ENCODE measurements at regions not wholly inside any gene's neighbourhood (a gene's known extent, or its start where the extent isn't known, plus 50 kb on each side); places are given as distances from the start of the nearest gene placed in this dataset.

DNA sequence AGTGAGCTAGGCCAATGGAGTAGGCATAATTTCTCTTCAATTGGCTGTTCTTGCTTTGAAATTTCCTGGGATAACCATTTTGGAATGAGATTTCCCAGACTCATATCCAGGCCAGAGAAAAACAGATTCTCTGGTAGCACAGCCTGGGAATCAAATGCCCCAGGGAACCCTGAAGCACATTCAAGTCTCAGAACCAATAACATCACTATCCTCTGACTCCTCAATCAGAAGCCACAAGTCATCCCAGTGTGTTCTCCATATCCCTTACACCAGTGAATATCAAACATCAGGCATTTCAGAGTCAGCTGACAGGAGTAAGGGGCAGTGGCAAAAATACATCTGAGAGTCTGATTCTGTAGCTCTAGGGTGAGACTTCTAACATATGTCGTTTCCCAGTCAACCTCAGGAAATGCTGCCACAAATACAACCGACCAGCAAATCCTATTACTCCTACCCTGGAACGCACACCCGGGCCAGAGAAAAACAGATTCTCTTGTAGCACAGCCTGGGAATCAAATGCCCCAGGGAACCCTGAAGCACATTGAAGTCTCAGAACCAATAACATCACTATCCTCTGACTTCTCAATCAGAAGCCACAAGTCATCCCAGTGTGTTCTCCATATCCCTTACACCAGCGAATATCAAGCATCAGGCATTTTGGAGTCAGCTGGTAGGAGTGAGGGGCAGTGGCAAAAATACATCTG lies 537.7 kb upstream of the NMUR2 start:
- Histone ChIP-seq H4K20me1 (ENCODE audit: insufficient read depth) (no peaks in the 10 kb centered on the region), H3K9ac (no peak overlapping the region), H2AFZ (ENCODE audit: low read depth) (no peak overlapping the region), H3K36me3 (ENCODE audit: insufficient read depth) (no peaks in the 10 kb centered on the region), H3K27ac (no peak overlapping the region), H3K4me3 (IDR thresholded peaks at IDR 0.05; ENCODE audit: insufficient read depth, low read depth, low read length) (no peak overlapping the region), H3K4me2 (no peak overlapping the region), H3K27me3 (ENCODE audit: insufficient read depth, low read depth) (no peaks in the 10 kb centered on the region), H3K4me1 (ENCODE audit: low read depth, poor library complexity, severe bottlenecking) (no peaks in the 10 kb centered on the region), H3K79me2 (ENCODE audit: insufficient read depth, low read depth) (no peaks in the 10 kb centered on the region)
- no peak for TF ChIP-seq CTCF (conservative IDR thresholded peaks at IDR 0.05; ENCODE audit: low read depth, low read length)

DNA sequence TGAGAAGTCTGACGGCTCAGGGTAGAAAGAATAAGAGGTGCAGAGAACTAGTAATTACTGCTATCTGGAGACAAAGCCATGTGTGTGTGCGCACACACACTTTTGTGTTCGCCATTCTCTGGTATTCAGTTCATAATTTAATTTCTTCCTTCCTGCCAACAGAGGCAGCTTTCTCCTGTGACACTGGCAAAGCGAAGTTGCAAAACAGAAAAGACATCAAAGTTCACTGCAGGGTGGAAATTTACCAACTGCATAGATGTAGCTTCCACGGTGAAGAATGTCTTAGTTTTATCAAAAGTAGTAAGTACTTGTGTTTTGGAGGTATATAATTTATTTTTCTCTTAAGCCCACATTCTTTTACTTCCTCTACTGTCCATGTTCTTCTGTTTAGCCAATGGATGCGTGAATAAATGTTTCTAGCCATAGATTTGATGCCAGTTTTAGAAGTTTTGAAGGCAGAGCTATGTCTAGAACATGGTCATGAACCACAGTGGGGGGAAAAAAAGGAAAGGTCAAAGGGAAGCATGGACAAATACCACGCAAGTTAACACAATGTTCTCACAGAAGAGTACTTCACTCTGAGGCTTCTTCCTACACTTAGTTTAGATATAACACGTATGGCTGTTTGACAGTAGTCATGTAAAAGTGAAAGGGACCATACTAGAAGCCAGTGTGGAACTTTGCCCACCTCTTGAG lies 536.5 kb upstream of the GRIA1 start:
- no peak overlapping the region for H2AFZ ChIP-seq (ENCODE audit: low read depth)
- no peaks in the 10 kb centered on the region for H3K36me3 ChIP-seq (ENCODE audit: insufficient read depth)
- no peak overlapping the region for H3K4me2 ChIP-seq
- H4K20me1 ChIP-seq (ENCODE audit: insufficient read depth): no peaks in the 10 kb centered on the region
- no peak overlapping the region for H3K9ac ChIP-seq
- H3K27me3 ChIP-seq (ENCODE audit: insufficient read depth, low read depth): no peaks in the 10 kb centered on the region
- H3K79me2 ChIP-seq (ENCODE audit: insufficient read depth, low read depth): no peaks in the 10 kb centered on the region
- TF ChIP-seq CTCF (conservative IDR thresholded peaks at IDR 0.05; ENCODE audit: low read depth, low read length): no peak
- H3K4me3 ChIP-seq (IDR thresholded peaks at IDR 0.05; ENCODE audit: insufficient read depth, low read depth, low read length): no peak overlapping the region
- no peaks in the 10 kb centered on the region for H3K4me1 ChIP-seq (ENCODE audit: low read depth, poor library complexity, severe bottlenecking)
- no peak overlapping the region for H3K27ac ChIP-seq

- Histone ChIP-seq H3K79me2 (ENCODE audit: insufficient read depth, low read depth) (no peaks in the 10 kb centered on the region), H3K9ac (no peak overlapping the region), H3K27ac (no peak overlapping the region), H2AFZ (ENCODE audit: low read depth) (no peak overlapping the region), H3K4me1 (ENCODE audit: low read depth, poor library complexity, severe bottlenecking) (no peaks in the 10 kb centered on the region), H4K20me1 (ENCODE audit: insufficient read depth) (no peaks in the 10 kb centered on the region), H3K36me3 (ENCODE audit: insufficient read depth) (no peaks in the 10 kb centered on the region), H3K4me3 (IDR thresholded peaks at IDR 0.05; ENCODE audit: insufficient read depth, low read depth, low read length) (no peak overlapping the region), H3K27me3 (ENCODE audit: insufficient read depth, low read depth) (no peaks in the 10 kb centered on the region), H3K4me2 (no peak overlapping the region)
- TF ChIP-seq CTCF (conservative IDR thresholded peaks at IDR 0.05; ENCODE audit: low read depth, low read length): no peak
Measured at GRCh38 chr5:152956943-152957613, 533.4 kb upstream of the GRIA1 start.

- Histone ChIP-seq H3K79me2 (ENCODE audit: insufficient read depth, low read depth) (no peaks in the 10 kb centered on the region), H3K27me3 (ENCODE audit: insufficient read depth, low read depth) (no peaks in the 10 kb centered on the region), H2AFZ (ENCODE audit: low read depth) (no peak overlapping the region), H3K4me2 (no peak overlapping the region), H4K20me1 (ENCODE audit: insufficient read depth) (no peaks in the 10 kb centered on the region), H3K9ac (no peak overlapping the region), H3K27ac (no peak overlapping the region), H3K4me1 (ENCODE audit: low read depth, poor library complexity, severe bottlenecking) (no peaks in the 10 kb centered on the region), H3K4me3 (IDR thresholded peaks at IDR 0.05; ENCODE audit: insufficient read depth, low read depth, low read length) (no peak overlapping the region), H3K36me3 (ENCODE audit: insufficient read depth) (no peaks in the 10 kb centered on the region)
- TF ChIP-seq CTCF (conservative IDR thresholded peaks at IDR 0.05; ENCODE audit: low read depth, low read length): no peak
Measured at GRCh38 chr5:152978141-152978835, 512.2 kb upstream of the GRIA1 start.
